ENCODE measurements at regions not wholly inside any gene's neighbourhood (a gene's known extent, or its start where the extent isn't known, plus 50 kb on each side); places are given as distances from the start of the nearest gene placed in this dataset.
"Not testable (repeated sequence)": the region's sequence is repeated elsewhere in the genome, so short reads cannot be mapped to it uniquely, and the experiment has no call there.

DNA sequence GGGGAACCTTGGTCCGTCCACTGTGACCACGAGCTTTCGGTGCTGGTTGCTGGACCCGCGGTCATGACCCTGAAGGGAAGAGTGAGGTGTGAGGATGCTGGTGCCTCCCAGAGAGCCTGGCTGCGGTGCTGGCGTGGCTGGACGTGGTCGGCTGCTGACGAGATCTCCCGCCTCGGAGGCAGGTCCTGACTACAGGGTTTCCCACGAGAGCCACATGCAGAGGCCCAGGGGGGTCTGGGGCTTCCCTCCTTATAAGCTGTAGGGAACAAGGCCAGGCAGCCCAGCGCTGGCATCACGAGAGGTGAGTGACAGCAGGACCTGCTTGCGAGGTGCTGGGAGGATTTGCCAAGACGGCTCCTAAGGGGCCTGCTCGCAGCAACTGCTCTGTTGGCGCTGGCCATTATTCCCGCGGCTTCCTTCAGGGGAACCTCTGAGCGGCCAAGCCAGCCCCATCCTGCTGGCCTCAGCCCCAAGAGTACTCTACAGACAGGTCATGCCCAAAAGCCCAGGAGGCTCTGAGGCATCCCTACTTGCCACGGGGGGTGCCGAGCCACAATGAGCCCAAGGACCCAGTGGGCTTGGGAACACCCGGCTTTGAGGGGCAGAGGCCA is 134.8 kb downstream of the FOXL1 start:
- no peak for DNase-seq (ENCODE audit: low spot score)

DNA sequence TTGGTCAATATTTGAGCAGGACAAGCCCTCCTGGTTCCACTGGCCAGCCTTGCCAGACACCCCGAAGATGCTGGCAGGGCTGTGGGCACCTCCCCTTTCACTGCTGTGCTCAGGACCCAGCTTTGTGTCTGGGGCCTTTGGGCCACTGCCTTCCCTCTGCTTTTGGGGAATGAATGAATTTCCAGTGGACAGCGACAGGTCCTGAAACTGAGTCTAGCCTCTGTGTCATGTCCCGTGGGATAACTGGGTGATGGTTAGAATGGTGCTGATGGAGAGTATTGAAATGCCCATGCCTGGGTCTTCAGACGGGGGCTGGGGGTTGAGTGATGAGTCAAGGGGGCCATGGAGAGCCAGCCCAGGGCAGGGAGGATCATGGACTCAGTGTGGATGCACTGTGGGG is 135.8 kb downstream of the FOXL1 start:
- DNase-seq (ENCODE audit: low spot score): no peak

GRCh38 chr16:86716649-86717048 is 138.3 kb downstream of the FOXL1 start:
- DNase-seq (ENCODE audit: low spot score): no peak

DNA sequence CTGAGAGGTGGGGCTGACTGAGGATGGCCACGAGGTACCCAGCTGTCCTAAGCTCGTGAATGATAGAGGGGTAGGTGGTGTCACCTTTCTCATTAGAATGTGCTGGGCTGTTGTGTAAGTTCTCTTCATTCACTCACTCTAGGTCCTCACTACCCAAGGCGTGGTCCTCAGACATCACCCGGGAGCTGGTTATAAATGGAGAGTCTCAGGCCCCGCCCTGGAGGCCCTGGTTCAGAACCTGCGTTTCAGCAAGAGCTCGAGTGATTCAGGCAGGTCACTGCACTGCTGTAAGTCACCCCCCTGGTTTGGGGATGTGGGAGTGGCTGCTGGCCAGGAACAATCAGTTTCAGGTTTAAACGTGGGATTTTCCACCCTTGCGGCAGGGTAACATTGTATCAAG is 139.8 kb downstream of the FOXL1 start:
- no peak for DNase-seq (ENCODE audit: low spot score)

DNA sequence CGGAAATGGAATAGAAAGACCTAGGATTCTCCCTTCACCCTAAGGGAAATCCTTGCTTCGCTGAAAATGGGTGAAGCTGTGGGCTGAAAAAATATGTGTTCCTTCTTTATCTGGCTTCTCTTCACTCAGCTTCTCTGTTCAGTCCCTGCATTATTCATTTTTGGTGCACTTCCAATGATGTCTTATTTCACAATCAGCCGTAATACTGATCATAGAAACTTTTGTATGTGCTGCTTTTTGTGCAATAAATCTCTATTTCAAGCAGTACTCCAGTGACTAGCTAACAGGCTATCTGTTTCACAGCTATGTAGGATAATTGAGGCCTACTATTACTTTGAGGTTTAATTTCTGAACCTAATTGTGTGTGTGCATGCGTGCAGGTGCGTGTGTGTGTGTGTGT is 144.6 kb downstream of the FOXL1 start:
- no peak for DNase-seq (ENCODE audit: low spot score)

- DNase-seq (ENCODE audit: low spot score): no peak
Measured at GRCh38 chr16:86723689-86724088, 145.3 kb downstream of the FOXL1 start.

- no peak for DNase-seq (ENCODE audit: low spot score)
Measured at GRCh38 chr16:86725401-86725800, 147.1 kb downstream of the FOXL1 start.

DNA sequence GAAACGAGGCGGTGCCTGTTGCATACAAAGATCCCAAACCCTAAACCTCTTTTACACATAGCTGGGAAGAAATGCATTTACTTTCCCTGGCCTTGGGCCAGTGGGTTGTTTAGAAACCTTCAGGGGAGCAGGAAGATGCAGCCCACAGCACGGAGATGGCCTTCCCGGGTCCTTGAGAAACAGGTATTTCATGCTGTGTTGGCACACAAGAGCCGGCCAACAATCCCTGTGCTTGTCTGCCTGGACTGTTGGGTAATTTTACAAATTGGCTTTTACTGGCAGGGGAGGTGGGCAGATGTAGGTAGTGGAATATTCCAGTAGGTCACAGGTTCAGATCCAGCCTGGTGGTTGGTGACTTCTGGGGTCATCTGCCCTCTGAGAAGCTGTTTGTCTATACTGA is 148.0 kb downstream of the FOXL1 start:
- DNase-seq (ENCODE audit: low spot score): no peak

DNA sequence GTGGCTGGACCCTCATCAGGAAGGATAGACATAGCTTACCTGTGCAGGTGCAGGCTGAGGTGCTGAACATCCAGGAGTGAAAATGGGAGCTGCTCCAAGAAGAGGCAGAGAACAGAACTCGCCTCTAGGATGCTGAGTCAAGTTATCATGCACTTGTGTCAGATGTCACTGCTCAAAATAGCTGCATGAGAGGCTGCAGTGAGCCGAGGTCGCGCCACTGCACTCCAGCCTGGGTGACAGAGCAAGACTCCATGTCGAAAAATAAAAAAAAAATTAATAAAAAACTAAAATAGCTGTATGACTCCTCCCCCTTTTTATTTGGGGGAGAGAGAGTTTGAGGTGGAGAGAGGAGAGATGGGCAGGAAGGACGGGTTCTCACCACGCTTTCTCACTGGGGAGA is 148.8 kb downstream of the FOXL1 start:
- no peak for DNase-seq (ENCODE audit: low spot score)

DNA sequence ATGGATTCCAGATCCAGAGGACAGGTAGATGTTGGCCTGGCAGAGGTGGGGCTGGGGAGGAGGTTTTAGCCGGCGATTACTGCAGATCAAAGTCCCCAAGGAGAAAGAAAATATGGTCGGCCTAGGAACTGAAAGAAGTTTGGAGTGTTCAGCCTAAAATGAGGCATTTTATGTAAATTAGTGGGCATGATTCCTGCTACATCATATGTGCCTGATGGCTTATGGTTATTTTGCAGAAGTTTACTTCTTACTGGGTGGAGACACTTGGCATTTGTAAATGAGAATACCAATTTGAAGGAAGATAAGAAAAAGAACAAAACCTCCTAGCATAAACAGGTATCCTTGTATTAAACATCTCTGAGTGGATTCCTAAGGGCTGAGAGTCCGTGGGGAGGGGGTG is 149.3 kb downstream of the FOXL1 start:
- DNase-seq (ENCODE audit: low spot score): no peak

DNA sequence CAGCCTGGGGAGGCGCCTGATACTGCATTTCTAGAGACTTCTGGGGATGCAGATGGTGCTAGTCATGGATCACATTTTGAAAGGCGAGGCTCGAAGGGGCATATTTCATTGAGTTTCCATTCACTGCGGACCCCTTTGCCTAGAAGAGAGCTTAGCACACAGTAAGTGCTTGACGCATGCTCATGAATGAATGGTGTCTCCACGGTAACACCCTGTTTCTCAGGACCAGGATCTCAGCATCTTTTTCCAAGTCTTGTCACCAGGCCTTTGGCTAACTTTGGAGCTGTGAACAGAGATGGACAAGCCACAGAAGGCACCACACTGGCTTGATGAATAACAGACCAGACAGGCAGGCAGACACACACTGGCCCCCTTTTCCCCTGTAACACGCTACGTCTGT is 151.3 kb downstream of the FOXL1 start:
- no peak for DNase-seq (ENCODE audit: low spot score)

GRCh38 chr16:86730086-86730485 is 151.7 kb downstream of the FOXL1 start:
- no peak for DNase-seq (ENCODE audit: low spot score)

- no peak for DNase-seq (ENCODE audit: low spot score)
Measured at GRCh38 chr16:86730597-86730996, 152.2 kb downstream of the FOXL1 start.

DNA sequence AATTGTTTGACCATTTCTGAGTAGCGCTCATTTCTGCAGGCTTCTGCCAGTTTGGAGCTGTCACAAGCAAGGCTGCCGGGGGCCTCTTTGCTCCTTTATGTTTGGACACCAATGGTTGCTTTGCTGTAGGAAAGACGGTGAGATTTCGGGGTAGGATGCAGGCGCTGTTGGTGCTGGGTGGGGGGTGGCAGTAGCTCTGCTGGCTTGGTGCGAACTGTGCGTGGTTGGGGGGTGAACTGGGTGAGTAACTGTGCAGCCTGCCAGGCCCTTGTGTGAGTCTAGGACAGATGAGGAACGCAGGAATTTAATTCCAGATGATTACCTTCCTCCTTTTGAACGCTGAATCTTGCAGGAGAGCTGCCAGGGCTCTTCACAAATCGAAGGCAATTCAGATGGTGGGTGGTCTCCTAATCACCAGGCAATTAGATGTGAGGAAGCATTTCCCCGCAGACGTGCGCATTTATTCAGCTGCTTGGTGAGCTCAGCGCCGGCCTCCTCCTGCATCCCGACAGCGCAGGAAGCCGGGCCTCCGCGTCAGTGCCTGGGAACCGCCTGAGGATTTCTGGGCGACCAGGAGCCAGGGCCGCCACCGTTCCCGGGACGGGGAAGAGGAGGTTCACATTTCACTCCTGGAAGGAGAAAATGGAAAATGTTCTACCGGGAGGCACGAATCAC is 154.4 kb downstream of the FOXL1 start:
- no peak for DNase-seq (ENCODE audit: low spot score)

DNA sequence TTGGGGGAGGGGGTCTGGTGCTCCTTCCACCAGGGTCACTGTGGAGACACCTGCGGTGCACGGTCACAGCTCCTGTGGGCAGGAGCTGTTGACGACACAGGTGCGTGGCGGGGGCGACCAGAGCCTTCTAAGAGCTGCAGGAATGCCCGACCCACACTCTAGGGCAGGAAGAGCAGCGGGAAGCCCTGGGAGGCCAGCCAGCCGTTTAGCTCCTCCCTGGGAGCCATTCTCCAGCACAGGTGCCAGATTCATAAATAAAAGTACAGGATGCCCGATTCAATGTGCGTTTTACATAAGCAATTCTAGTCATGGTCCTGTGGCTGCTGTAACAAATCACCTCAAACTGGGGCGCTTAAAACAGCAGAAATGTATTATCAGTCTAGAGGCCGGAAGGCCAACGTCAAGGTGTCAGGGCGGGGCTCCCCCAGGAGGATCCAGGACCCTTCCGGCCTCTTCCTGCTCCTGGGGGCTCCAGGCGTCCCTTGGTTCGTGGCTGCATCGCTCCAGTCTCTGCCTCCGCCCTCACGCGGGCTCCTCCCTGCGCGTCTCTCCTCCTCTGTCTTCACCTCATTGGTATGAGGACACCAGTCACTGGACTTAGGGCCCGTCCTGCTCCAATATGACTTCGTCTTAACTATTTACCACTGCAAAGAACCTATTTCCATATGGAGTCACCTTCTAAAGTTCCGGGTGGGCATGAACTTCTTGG is 155.4 kb downstream of the FOXL1 start:
- no peak for DNase-seq (ENCODE audit: low spot score)

DNA sequence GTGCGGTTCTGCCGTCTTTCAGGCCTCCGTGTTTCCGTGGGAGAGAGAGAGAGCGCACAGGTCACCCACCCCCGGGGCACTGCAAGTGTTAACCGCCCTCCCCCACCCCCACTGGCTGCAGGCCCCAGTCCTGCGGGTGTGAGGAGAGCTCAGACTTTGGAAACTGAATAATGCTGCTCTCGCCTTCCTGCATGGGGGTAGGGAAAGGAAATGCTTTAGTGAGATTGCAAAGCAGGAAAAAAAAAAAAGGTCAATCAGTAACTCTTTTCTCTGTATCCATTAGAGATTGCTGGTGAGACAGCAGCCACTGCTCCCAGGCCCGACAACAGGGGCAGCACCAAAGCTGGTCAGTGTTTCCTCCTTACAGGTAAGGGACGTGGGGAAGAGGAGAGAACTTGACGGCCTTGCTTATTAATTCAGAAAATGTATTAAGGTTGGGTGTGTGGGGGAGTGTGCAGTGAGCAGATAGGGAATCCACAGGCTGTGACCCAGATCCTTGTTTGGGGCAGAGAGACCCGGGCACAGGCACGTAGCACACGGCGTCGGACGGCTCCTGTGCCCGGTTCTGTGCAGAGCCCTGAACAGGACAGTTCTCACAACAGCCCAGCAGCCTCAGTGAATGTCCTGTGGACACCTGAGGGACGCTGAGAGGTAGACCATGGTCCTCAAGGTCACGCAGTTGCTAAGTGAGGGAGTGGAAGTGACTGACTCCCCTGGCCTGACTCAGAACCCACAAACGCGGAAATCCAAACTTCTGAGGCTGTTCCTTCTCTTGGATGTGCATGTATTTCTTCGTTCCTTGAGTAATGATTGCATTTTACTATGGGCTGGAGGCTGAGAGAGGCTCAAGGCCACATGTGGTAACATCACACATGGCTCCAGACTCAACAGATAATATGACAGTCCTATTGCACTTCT is 156.5 kb downstream of the FOXL1 start:
- no peak for DNase-seq (ENCODE audit: low spot score)

DNA sequence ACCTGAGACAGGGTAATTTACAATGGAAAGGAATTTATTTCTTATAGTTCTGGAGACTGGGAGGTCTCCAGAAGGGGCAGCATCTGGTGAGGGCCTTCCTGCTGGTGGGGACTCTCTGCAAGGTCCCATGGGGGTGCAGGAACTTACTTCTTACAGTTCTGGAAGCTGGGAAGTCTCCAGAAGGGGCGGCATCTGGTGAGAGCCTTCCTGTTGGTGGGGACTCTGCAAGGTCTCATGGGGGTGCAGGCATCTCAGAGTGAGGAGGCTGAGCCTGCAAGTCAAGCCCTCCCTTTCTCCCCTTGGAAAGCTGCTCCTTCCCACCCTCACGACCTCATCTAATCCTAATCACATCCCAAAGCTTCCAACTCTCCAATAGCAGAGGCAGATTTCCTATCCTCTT is 157.4 kb downstream of the FOXL1 start:
- no peak for DNase-seq (ENCODE audit: low spot score)

- DNase-seq (ENCODE audit: low spot score): no peak
Measured at GRCh38 chr16:86736502-86736901, 158.2 kb downstream of the FOXL1 start.

DNA sequence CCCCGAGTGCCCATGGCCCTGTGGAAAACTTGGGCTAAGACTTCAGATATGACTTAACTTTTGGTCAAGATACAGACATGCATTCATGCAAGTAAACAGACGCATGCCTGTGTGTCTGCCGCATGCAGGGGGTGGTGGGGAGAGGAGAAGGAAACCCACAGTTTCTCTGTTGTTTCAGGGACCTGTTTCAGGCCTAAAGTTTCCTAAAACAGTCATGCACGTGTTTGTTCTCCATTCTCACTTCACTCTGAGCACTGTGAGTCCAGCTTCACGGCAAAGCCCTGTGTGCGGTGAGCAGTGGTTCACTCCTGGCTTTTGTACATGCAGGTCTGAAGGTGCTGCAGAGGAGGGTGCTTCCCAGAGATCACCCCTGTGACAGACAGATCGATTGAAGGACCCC is 158.7 kb downstream of the FOXL1 start:
- DNase-seq (ENCODE audit: low spot score): no peak

DNA sequence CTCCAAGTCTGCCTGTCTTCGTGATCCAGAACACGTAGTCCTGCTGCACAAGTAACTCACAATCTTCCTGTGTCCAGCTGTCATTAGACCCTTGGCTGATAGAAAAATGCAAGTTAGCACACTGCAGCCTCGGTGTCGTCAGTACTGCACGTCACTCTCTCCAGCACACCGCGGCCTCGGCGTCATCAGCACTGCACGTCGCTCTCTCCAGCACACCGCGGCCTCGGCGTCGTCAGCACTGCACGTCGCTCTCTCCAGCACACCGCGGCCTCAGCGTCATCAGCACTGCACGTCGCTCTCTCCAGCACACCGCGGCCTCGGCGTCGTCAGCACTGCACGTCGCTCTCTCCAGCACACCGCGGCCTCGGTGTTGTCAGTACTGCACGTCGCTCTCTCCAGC is 160.0 kb downstream of the FOXL1 start:
- not testable (repeated sequence) for DNase-seq (ENCODE audit: low spot score)

- no peak for DNase-seq (ENCODE audit: low spot score)
Measured at GRCh38 chr16:86739178-86739577, 160.8 kb downstream of the FOXL1 start.

DNA sequence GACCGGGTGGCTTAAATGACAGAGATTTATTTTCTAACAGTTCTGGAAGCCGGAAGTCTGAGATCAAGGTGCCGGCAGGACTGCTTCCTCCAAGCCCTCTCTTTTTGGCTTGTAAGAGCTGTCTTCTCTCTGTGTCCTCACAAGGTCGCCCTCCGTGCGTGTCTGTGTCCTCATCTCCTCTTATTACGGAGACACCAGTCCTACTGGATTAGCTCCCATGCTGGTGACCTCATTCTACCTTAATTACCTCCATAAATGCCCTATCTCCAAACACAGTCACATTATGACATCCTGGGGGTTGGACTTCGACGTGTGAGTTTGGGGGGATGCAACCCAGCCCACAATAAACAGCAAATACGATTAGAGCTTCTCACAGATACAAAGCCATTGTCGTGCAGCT is 161.5 kb downstream of the FOXL1 start:
- no peak for DNase-seq (ENCODE audit: low spot score)
